ENCODE measurements at regions not wholly inside any gene's neighbourhood (a gene's known extent, or its start where the extent isn't known, plus 50 kb on each side); places are given as distances from the start of the nearest gene placed in this dataset.
"Not testable (repeated sequence)": the region's sequence is repeated elsewhere in the genome, so short reads cannot be mapped to it uniquely, and the experiment has no call there.

- DNase-seq: no peak
Observed at GRCh38 chrX:25442499-25442898, 426.7 kb upstream of the ARX start.

- no peak for DNase-seq
Observed at GRCh38 chrX:25433307-25433706, 417.5 kb upstream of the ARX start.

DNA sequence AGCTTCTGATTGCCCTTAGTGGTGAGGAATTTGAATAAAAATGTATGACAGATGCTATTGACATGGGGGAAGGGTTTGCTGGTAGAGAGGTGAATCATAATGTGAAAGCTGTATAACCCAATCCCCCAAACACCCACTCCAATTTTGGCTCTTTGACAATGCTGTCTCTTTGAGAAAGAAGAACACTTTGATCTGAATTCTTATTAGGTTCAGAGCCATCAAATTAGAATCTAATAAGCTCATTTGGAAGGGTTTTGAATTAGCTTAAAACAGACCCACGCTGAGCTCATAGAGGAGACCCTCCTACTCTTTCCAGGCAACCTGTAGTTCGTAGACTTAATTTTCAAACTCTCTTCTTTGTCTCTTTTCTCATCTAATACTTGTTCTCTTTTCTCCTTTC lies 416.6 kb upstream of the ARX start:
- DNase-seq: no peak

- DNase-seq: no peak
Observed at GRCh38 chrX:25427873-25428555, 412.2 kb upstream of the ARX start.

- not testable (repeated sequence) for DNase-seq
Observed at GRCh38 chrX:25404163-25404562, 388.4 kb upstream of the ARX start.

DNA sequence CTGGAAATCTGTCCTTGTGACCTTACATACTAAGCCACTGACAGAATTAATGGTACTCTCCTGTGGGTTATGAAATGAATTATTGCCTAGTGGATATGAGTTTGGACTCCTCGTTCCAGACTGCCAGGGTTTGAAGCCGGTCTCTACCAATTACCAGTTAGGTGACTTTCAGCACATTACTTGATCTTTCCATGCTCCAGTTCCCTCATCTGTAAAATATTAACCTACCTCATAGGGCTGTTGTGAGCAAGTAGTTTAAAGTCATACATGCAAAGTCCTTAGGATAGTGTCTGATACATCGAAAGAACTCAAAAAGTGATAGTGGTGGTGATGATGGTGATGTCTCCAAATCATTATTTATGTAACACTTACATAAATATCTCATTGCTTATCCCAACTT lies 373.5 kb upstream of the ARX start:
- DNase-seq: no peak

DNA sequence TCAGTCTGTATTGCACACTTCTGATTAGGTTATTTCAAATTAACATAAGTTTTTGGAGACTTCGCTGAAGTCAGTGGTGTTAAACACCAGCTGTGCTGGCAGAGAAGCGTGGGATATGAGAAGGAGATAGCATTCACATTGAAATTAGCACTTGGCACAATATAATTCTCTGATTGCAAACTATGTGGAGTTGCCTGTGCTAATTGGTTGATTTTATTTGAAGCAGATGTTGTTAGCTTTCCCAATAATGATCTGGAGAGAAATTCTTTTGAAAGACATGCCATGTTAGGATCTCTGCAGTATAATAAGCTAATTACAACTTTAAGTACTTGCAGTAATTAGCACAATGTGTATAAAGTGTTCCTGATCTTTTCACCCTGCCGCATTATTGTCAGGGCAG lies 367.4 kb upstream of the ARX start:
- DNase-seq: no peak

DNA sequence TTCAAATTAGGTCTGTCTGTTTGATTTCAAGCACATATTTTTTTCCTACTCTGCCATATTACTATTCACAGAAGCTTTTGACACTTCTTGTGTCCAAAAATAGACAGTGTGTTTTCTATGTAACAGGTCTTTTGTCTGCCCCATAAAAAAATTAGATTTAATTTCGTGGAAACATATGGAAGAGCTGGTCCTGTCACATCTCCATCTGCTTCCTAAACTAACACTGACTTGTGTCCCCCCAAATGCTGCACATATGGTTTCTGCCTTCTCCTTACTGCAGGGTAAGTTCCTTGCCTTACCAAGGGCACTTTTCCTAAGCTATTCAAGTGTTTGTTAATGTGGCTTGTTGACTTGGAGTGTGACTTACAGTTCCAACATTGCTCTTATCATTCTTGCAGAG lies 340.7 kb upstream of the ARX start:
- DNase-seq: no peak

GRCh38 chrX:25344161-25344936 lies 328.6 kb upstream of the ARX start:
- no peak for DNase-seq

GRCh38 chrX:25343060-25343459 lies 327.3 kb upstream of the ARX start:
- DNase-seq: no peak

- no peak for DNase-seq
Observed at GRCh38 chrX:25337841-25338240, 322.1 kb upstream of the ARX start.

DNA sequence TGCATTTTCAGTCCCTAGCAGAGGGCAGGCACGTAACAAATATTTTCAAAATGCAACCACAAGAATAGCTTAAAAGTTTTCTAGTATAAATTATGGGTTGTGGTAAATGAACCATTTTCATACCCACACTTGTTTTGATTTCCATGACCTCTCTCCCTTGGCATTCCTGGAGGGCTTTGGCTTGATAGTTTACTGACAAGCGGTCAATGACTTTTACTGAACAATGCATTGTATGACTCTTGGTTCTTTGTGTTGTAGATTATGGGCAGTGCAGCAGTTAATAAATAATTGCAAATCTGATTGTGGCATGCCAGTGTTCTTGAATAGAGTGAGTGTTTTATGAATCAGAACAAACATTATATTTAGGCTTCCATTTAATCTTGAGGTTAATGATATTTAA lies 285.2 kb upstream of the ARX start:
- no peak for DNase-seq

GRCh38 chrX:25296850-25297249 lies 281.1 kb upstream of the ARX start:
- no peak for DNase-seq

DNA sequence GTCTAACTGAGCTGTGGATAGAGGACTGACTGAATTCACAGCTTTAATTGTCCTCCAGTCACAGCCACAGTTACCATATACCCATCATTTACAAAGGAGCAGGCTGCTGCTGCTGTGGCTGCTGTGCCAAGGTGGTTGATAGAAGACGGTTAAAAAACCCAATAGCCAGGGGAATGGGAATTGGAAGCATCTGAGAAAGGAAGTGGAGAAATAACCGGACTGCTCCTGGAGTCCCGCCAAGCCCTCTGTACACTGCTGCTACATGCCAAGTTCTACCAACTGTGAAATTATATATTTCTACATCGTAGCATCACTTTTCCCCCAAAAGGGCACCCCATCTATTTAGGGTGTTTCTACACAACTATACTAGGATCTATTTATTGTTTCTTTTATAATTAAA lies 279.7 kb upstream of the ARX start:
- no peak for DNase-seq

DNA sequence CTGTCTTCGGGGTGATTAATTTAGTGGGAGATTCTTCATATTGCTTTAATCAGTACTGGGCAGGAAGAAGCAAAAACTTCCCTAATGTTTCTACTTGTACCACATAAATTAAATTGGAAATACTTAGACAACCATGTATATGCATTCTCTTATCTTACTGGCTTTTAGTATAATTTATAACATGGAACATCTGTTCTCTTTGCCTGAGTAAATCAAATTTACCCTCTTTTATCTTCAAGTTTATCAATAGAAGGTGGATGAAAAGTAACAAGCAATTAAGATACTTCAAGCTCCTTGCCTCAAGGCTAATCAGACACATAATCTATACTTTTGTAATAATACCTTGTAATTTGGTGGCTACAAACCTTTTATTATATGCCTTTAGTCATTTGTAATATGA lies 274.4 kb upstream of the ARX start:
- DNase-seq: no peak

DNA sequence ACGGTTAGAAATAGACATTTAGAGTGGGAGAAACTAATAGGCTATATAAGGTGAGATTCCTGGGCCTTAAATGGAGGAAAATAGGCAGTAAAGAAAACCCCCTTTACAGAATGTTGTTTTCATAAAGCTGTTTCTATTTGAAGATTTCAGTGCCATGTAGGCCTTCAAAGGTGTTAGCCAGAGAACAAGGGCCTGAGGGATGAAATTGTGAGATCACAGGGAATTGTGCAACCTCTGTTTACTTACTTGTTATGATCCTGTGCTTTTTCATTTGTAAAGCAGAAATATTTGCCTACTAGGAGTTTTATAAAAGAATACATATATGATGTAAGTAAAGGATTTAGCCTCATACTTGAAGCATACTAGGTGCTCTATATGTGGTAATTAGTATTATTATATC lies 272.9 kb upstream of the ARX start:
- no peak for DNase-seq

GRCh38 chrX:25287521-25287920 lies 271.8 kb upstream of the ARX start:
- DNase-seq: no peak

- DNase-seq: no peak
Observed at GRCh38 chrX:25285598-25285997, 269.8 kb upstream of the ARX start.

DNA sequence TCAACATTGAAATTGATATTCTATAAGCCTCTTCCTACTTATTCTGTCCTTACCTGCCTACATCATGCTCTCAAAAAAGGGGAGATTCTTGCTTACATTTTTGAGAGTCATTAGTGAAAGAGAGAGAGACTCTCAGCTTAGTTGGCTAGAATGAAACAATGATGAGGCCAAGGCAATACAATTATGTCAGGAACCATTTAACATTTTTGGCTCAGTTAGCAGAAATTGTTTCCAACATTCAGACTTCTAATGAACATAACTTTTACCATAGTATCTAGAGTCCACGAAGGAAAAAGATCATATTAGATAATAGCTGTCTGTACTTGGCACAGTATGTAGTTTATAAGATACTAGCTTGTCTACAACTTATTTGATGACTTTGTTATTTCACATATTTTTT lies 263.7 kb upstream of the ARX start:
- DNase-seq: no peak

- no peak for DNase-seq
Observed at GRCh38 chrX:25278341-25278740, 262.6 kb upstream of the ARX start.

- no peak for DNase-seq
Observed at GRCh38 chrX:25277574-25277973, 261.8 kb upstream of the ARX start.

- DNase-seq: no peak
Observed at GRCh38 chrX:25275159-25275558, 259.4 kb upstream of the ARX start.

- DNase-seq: no peak
Observed at GRCh38 chrX:25241461-25241860, 225.7 kb upstream of the ARX start.

- DNase-seq: no peak
Observed at GRCh38 chrX:25226151-25226550, 210.4 kb upstream of the ARX start.

- no peak for DNase-seq
Observed at GRCh38 chrX:25219480-25219879, 203.7 kb upstream of the ARX start.
